Trophoblast cell (in vitro differentiated cells and primary cell): ENCODE measurements at regions not wholly inside any gene's neighbourhood (a gene's known extent, or its start where the extent isn't known, plus 50 kb on each side); places are given as distances from the start of the nearest gene placed in this dataset.

Experiments used
- DNase-seq, 2 donors: peaks; one replicate each; pipeline ENCODE4 v3.0.0-alpha.2; 2016
- H2AFZ ChIP-seq: 2 replicates; pipeline ENCODE4 v1.6.1; 2013; ENCODE audit warnings: low read length, moderate library complexity, mild to moderate bottlenecking; ENCODE audit not compliant: insufficient read depth, poor library complexity
- H2AK5ac ChIP-seq: 2 replicates; pipeline ENCODE4 v1.6.1; 2013; ENCODE audit warnings: mild to moderate bottlenecking, low read length
- H2BK120ac ChIP-seq: 2 replicates; pipeline ENCODE4 v1.6.1; 2013; ENCODE audit warnings: low read length, mild to moderate bottlenecking, moderate library complexity; ENCODE audit not compliant: insufficient read depth, poor library complexity
- H2BK12ac ChIP-seq: 2 replicates; pipeline ENCODE4 v1.6.1; 2013; ENCODE audit warnings: mild to moderate bottlenecking, low read length, moderate library complexity
- H2BK5ac ChIP-seq: 2 replicates; pipeline ENCODE4 v1.6.1; 2013; ENCODE audit warnings: low read length, low read depth, moderate library complexity, mild to moderate bottlenecking; ENCODE audit not compliant: poor library complexity
- H3K14ac ChIP-seq: 2 replicates; pipeline ENCODE4 v1.6.1; 2013; ENCODE audit warnings: mild to moderate bottlenecking, low read length
- H3K18ac ChIP-seq: 2 replicates; pipeline ENCODE4 v1.6.1; 2013; ENCODE audit warnings: mild to moderate bottlenecking, low read length
- H3K23ac ChIP-seq: 2 replicates; pipeline ENCODE4 v1.6.1; 2013; ENCODE audit warnings: low read length
- H3K27ac ChIP-seq: 2 replicates; pipeline ENCODE4 v1.5.1; 2013; ENCODE audit warnings: low read depth, mild to moderate bottlenecking, inconsistent platforms, low read length, moderate library complexity
- H3K27me3 ChIP-seq: 2 replicates; pipeline ENCODE4 v1.6.1; 2013; ENCODE audit warnings: inconsistent platforms, mild to moderate bottlenecking, low read length, moderate library complexity; ENCODE audit not compliant: insufficient read depth
- H3K36me3 ChIP-seq, 2 experiments: 1 replicate in 1 of 2; 2 replicates in 1 of 2; pipeline ENCODE4 v1.6.1; 2013; ENCODE audit warnings: low read length in 2 of 2, mild to moderate bottlenecking in 2 of 2, moderate library complexity in 1 of 2; ENCODE audit not compliant: insufficient read depth in 2 of 2, control insufficient read depth in 1 of 2
- H3K4ac ChIP-seq: 2 replicates; pipeline ENCODE4 v1.6.1; 2013; ENCODE audit warnings: low read depth, mild to moderate bottlenecking, low read length, moderate library complexity
- H3K4me1 ChIP-seq, 2 experiments: 1 replicate in 1 of 2; 2 replicates in 1 of 2; pipeline ENCODE4 v1.6.1; 2013; ENCODE audit warnings: low read length in 2 of 2, mild to moderate bottlenecking in 2 of 2, moderate library complexity in 1 of 2; ENCODE audit not compliant: insufficient read depth in 2 of 2, control insufficient read depth in 1 of 2
- H3K4me2 ChIP-seq: 2 replicates; pipeline ENCODE4 v1.6.1; 2013; ENCODE audit warnings: inconsistent platforms, mild to moderate bottlenecking, low read length, moderate library complexity
- H3K4me3 ChIP-seq: 2 replicates; pipeline ENCODE4 v1.5.1; 2013; ENCODE audit warnings: mild to moderate bottlenecking, low read depth, low read length, inconsistent platforms
- H3K79me1 ChIP-seq: one replicate; pipeline ENCODE4 v1.6.1; 2013; ENCODE audit warnings: low read length
- H3K79me2 ChIP-seq: 2 replicates; pipeline ENCODE4 v1.6.1; 2013; ENCODE audit warnings: low read length, mild to moderate bottlenecking; ENCODE audit not compliant: control insufficient read depth, insufficient read depth, poor library complexity
- H3K9ac ChIP-seq: 2 replicates; pipeline ENCODE4 v1.6.1; 2013; ENCODE audit warnings: mild to moderate bottlenecking, low read length
- H3K9me3 ChIP-seq: 2 replicates; pipeline ENCODE4 v1.6.1; 2013; ENCODE audit warnings: low read depth, mild to moderate bottlenecking, control low read depth, inconsistent platforms, low read length; ENCODE audit not compliant: insufficient read depth
- H4K12ac ChIP-seq: 2 replicates; pipeline ENCODE4 v1.6.1; 2013; ENCODE audit warnings: low read depth, mild to moderate bottlenecking, low read length, moderate library complexity
- H4K8ac ChIP-seq: 2 replicates; pipeline ENCODE4 v1.6.1; 2013; ENCODE audit warnings: low read depth, mild to moderate bottlenecking, low read length, moderate library complexity
- H4K91ac ChIP-seq: one replicate; pipeline ENCODE4 v1.6.1; 2013; ENCODE audit warnings: low read depth, mild to moderate bottlenecking, low read length, moderate library complexity
- WGBS: extraction: QIAGEN DNeasy Blood & Tissue Kit; methylation state at CpG from one replicate; pipeline ENCODE4 v1.1.7; 2013; ENCODE audit warnings: missing lambda C conversion rate; ENCODE audit not compliant: insufficient read length, insufficient coverage; ENCODE audit errors: extremely low coverage; 5-methylcytosine and 5-hydroxymethylcytosine counted together

DNA sequence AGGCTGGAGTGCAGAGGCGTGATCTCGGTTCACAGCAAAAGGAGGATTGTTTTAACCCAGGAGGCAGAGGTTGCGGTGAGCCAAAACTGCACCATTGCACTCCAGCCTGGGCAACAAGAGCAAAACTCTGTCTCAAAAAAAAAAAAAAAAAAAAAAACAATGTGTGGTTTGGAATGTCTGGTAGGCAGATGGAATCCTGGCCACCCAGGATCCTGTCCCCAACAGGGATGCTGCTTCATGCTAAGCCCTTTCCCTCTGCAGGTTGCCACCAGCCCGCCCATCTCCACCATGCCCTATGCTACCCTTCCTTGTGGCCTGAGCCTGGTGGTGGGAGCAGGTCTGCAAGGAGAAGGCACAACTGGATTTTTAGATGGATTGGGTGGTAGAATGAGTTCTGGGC, 129.7 kb upstream of the HAND1 start:
- peak overlapping the region; percentile 95 for H3K4ac ChIP-seq
- no peaks in the 10 kb centered on the region for H3K27me3 ChIP-seq
- H3K9ac ChIP-seq = no peak overlapping the region
- H3K27ac ChIP-seq = peak overlapping the region; percentile 97
- H3K23ac ChIP-seq = no peak overlapping the region
- no peak overlapping the region for H3K4me3 ChIP-seq
- H3K4me1 ChIP-seq = peaks cover 53 to 63% of the 10 kb centered on the region in 2 experiments
- H2AK5ac ChIP-seq = peak overlapping the region; percentile 71
- H2BK120ac ChIP-seq = peak overlapping the region; percentile 99
- peaks cover 70% of the 10 kb centered on the region for H3K79me1 ChIP-seq
- H2BK12ac ChIP-seq = peak overlapping the region; percentile 94
- H4K12ac ChIP-seq = no peak overlapping the region
- peak overlapping the region; percentile 99 for H4K91ac ChIP-seq
- peak overlapping the region; percentile 98 for H2BK5ac ChIP-seq
- WGBS = no CpG with 5 or more reads among the region's 4 CpGs
- H3K14ac ChIP-seq = peak overlapping the region; percentile 81
- H3K79me2 ChIP-seq = peaks cover 18% of the 10 kb centered on the region
- peak overlapping the region; percentile 17 for H3K4me2 ChIP-seq
- H2AFZ ChIP-seq = no peak overlapping the region
- peak overlapping the region; percentile 54 for H3K18ac ChIP-seq
- peak in 1 of 2 donors; percentile 29 for DNase-seq
- H4K8ac ChIP-seq = peak overlapping the region; percentile 66
- H3K36me3 ChIP-seq = no peaks in the 10 kb centered on the region
- peaks cover 2% of the 10 kb centered on the region for H3K9me3 ChIP-seq

DNA sequence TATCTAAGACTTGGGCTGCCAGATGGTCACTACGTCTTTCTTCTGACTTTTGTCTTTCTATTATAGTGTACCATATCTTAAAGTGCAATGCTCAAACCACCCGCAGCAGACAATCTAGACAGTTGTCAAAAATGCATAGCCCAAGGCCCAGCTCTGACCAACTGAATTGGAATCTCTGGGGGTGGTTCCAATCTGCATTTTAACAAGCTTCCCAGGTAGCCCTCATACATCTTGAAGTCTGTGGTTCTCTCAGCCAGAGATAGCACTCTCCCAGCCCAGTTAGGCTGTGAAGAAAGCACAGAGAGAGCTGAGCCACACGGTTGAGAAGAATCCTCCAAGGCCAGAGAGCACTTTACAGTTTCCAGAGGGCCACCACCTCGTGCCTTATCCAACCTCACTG, 128.2 kb upstream of the HAND1 start:
- H3K9me3 ChIP-seq = peaks cover 1% of the 10 kb centered on the region
- H3K23ac ChIP-seq = no peak overlapping the region
- no peaks in the 10 kb centered on the region for H3K27me3 ChIP-seq
- peak; percentile 96 to 97 for DNase-seq
- H4K91ac ChIP-seq = peak overlapping the region; percentile 90
- H3K4me2 ChIP-seq = no peak overlapping the region
- peak overlapping the region; percentile 71 for H2BK12ac ChIP-seq
- H4K12ac ChIP-seq = peak overlapping the region; percentile 31
- peak overlapping the region; percentile 9 for H2AFZ ChIP-seq
- peak overlapping the region; percentile 11 for H3K18ac ChIP-seq
- H3K4ac ChIP-seq = peak overlapping the region; percentile 20
- H3K79me2 ChIP-seq = peaks cover 18% of the 10 kb centered on the region
- H3K4me3 ChIP-seq = no peak overlapping the region
- H2AK5ac ChIP-seq = peak overlapping the region; percentile 85
- peak overlapping the region; percentile 81 for H4K8ac ChIP-seq
- H3K79me1 ChIP-seq = peaks cover 75% of the 10 kb centered on the region
- no CpG with 5 or more reads among the region's 4 CpGs for WGBS
- peak overlapping the region; percentile 54 for H3K14ac ChIP-seq
- H3K9ac ChIP-seq = peak overlapping the region; percentile 11
- H3K36me3 ChIP-seq = no peaks in the 10 kb centered on the region
- H3K27ac ChIP-seq = peak overlapping the region; percentile 97
- H2BK120ac ChIP-seq = peak overlapping the region; percentile 74
- H2BK5ac ChIP-seq = peak overlapping the region; percentile 91
- peaks cover 53 to 63% of the 10 kb centered on the region in 2 experiments for H3K4me1 ChIP-seq

DNA sequence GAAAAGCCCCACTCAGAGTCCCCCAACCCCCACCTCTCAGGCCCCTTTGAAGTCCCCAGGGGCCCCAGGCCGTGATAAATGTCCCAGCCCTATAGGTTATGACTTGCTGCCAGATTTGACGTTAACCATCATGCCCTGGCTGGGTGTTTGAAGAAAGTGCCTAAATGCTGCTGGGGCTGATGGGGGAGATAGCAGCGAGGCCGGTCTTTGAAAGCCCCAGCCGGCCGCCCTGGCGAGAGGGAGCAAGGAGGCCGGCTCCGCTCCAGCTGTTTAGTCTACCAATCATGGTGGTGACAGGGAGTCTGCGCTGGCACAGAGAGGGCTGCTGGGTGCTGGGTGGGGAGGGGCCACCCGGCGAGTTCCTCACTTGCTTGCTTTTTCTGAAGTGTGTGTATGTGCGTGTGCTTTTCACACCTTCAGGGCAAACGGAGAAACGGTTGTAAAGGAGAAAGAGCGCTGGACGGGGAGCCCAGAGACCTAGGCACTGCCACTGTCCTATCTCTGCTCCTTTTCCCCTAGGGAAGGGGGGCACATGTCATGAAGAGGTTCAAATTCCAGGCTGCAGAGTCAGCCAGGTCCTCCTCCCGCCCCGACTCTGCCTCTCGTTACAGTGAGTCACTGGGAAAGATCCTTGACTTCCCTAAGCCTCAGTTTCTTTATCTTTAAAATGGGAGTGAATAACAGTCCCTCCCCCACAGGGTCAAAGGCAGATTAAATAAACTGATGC, 126.1 kb upstream of the HAND1 start:
- no peak overlapping the region for H3K23ac ChIP-seq
- H3K4me3 ChIP-seq = no peak overlapping the region
- H4K8ac ChIP-seq = peak overlapping the region; percentile 52
- H3K14ac ChIP-seq = peak overlapping the region; percentile 24
- H3K9ac ChIP-seq = no peak overlapping the region
- H3K4me1 ChIP-seq = peaks cover 42 to 49% of the 10 kb centered on the region in 2 experiments
- H4K91ac ChIP-seq = peak overlapping the region; percentile 82
- peak overlapping the region; percentile 92 for H3K27ac ChIP-seq
- no peak overlapping the region for H2AK5ac ChIP-seq
- H3K79me1 ChIP-seq = peaks cover 66% of the 10 kb centered on the region
- H3K4ac ChIP-seq = peak overlapping the region; percentile 37
- H2BK12ac ChIP-seq = no peak overlapping the region
- no peaks in the 10 kb centered on the region for H3K9me3 ChIP-seq
- H4K12ac ChIP-seq = no peak overlapping the region
- peak overlapping the region; percentile 84 for H2BK120ac ChIP-seq
- peak overlapping the region; percentile 89 for H2BK5ac ChIP-seq
- H3K36me3 ChIP-seq = no peaks in the 10 kb centered on the region
- WGBS = no CpG with 5 or more reads among the region's 20 CpGs
- no peak overlapping the region for H2AFZ ChIP-seq
- H3K18ac ChIP-seq = peak overlapping the region; percentile 47
- peak overlapping the region; percentile 21 for H3K4me2 ChIP-seq
- H3K79me2 ChIP-seq = peaks cover 11% of the 10 kb centered on the region
- no peaks in the 10 kb centered on the region for H3K27me3 ChIP-seq
- DNase-seq = peak; percentile 65 to 71

DNA sequence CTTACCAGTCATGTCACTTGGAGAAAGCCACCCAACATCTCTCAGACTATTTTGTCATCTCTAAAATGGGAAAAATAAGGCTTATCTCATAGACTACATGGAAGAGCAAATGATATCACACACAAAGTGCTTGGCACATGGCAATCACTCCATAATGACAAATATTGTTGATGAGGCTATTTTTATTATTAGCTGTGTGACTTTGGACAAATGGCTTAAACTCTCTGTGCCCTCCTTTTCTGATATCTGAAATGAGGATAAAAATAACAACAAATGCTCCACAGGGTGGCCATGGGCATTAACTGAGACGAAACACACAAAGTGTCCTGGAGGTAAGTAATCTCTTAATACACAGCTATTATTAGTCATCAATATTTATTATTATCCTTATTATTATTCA, 125.5 kb upstream of the HAND1 start:
- Histone ChIP-seq H2AFZ (no peak overlapping the region), H4K91ac (peak overlapping the region; percentile 99), H4K8ac (no peak overlapping the region), H3K14ac (peak overlapping the region; percentile 97), H3K4ac (no peak overlapping the region), H2BK120ac (peak overlapping the region; percentile 99), H2BK5ac (peak overlapping the region; percentile 98), H3K9me3 (no peaks in the 10 kb centered on the region), H3K79me2 (peaks cover 8% of the 10 kb centered on the region), H2AK5ac (no peak overlapping the region), H3K36me3 (no peaks in the 10 kb centered on the region), H3K4me3 (no peak overlapping the region), H3K27me3 (no peaks in the 10 kb centered on the region), H3K9ac (no peak overlapping the region), H3K4me1 (peaks cover 38 to 43% of the 10 kb centered on the region in 2 experiments), H3K79me1 (peaks cover 60% of the 10 kb centered on the region), H2BK12ac (no peak overlapping the region), H3K18ac (no peak overlapping the region), H3K23ac (no peak overlapping the region), H3K27ac (peak overlapping the region; percentile 84), H3K4me2 (no peak overlapping the region), H4K12ac (no peak overlapping the region)
- no peak for DNase-seq
- no CpG with 5 or more reads among the region's 1 CpG for WGBS
